HUES64 (cell line): ENCODE measurements at regions not wholly inside any gene's neighbourhood (a gene's known extent, or its start where the extent isn't known, plus 50 kb on each side); places are given as distances from the start of the nearest gene placed in this dataset.

ENCODE experiments used
- H3K27ac ChIP-seq: 2 replicates; pipeline ENCODE4 v1.7.0; 2013; ENCODE audit warnings: low read depth, low read length, inconsistent platforms
- H3K27me3 ChIP-seq: 2 replicates; pipeline ENCODE4 v1.6.1; 2013; ENCODE audit warnings: mild to moderate bottlenecking, low read length; ENCODE audit not compliant: insufficient read depth
- H3K36me3 ChIP-seq: 2 replicates; pipeline ENCODE4 v1.6.1; 2013; ENCODE audit warnings: mild to moderate bottlenecking, low read length; ENCODE audit not compliant: insufficient read depth
- H3K4me1 ChIP-seq: 2 replicates; pipeline ENCODE4 v1.6.1; 2013; ENCODE audit warnings: mild to moderate bottlenecking, low read length, moderate library complexity; ENCODE audit not compliant: insufficient read depth
- H3K4me3 ChIP-seq: 2 replicates; pipeline ENCODE4 v1.5.1; 2013; ENCODE audit warnings: mild to moderate bottlenecking, low read length, moderate library complexity
- H3K9ac ChIP-seq: 2 replicates; pipeline ENCODE4 v1.6.1; 2013; ENCODE audit warnings: mild to moderate bottlenecking, low read depth, low read length
- H3K9me3 ChIP-seq: 2 replicates; pipeline ENCODE4 v1.6.1; 2013; ENCODE audit warnings: low read depth, low read length; ENCODE audit not compliant: insufficient read depth
- WGBS: fragments of 150-250, 120-280 bp; methylation state at CpG from one replicate; pipeline ENCODE4 v1.1.7; 2013; ENCODE audit warnings: missing lambda C conversion rate; 5-methylcytosine and 5-hydroxymethylcytosine counted together

DNA sequence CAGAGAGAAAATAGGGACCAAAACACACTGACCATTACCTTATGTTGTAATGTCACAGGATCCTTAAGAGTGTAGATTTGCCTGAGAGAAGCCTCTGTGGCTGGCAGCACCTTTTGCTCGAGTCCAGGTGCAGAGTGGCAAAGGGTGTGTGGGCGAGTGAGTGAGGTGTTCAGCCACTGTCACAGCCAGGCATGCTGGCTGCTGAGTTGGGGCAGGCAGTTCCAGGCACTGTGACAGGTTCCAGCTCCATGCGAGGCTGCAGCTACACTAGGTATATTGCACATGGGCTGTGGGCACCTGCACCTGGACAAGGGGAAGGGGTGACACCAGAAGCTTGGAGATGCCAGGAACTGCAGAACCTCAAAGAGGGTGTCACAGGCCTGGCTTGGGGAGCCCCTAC, 1370.4 kb upstream of the PRMT6 start:
- WGBS, result 87% methylated on average over 3 of the region's 3 CpGs
- Histone ChIP-seq H3K4me3 (no peak overlapping the region), H3K9ac (no peak overlapping the region), H3K9me3 (no peaks in the 10 kb centered on the region), H3K27me3 (no peaks in the 10 kb centered on the region), H3K36me3 (no peaks in the 10 kb centered on the region), H3K4me1 (no peaks in the 10 kb centered on the region), H3K27ac (no peak overlapping the region)

DNA sequence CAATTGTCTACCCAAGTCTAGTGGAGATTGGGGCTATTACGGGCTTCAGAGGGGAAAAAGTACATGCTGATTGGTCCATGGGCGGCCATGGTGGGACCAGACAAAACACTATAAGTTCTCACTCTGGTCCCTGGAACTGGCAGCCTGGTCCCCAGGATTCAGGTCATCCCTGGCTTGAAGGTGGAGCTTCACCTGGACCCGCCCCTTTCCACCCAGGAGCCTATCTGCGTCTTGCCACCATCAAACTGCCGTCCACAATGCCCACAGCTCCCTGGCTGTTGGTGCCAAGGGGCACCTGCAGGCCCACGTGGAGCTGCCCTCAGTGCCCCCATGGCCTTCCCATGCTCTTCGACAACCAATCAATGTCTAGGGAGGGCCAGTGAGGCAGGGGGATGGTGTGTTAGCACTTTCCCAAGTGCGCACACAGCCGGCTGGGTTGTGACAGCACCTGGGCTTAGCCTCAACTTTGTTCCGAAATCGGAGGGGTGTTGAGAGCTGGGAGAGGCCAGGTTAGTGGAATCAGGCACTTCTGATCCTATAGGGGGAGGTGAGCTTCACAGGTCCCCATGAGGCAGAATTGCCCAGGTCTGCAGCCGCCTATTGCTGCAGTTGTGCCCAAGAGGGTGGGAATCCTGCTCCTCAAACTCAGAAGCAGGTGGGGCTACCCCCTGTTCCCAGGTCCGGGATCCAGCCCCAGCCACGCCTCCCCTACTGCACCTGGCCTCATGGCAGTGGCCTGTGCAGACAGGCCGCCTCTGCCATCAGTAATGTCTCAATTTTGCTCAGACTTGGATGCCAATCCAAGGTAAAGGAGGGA, 1369.4 kb upstream of the PRMT6 start:
- Histone ChIP-seq H3K27me3 (no peaks in the 10 kb centered on the region), H3K9me3 (no peaks in the 10 kb centered on the region), H3K4me3 (no peak overlapping the region), H3K4me1 (no peaks in the 10 kb centered on the region), H3K27ac (no peak overlapping the region), H3K36me3 (no peaks in the 10 kb centered on the region), H3K9ac (no peak overlapping the region)
- WGBS, result 94% methylated on average over 15 of the region's 15 CpGs

DNA sequence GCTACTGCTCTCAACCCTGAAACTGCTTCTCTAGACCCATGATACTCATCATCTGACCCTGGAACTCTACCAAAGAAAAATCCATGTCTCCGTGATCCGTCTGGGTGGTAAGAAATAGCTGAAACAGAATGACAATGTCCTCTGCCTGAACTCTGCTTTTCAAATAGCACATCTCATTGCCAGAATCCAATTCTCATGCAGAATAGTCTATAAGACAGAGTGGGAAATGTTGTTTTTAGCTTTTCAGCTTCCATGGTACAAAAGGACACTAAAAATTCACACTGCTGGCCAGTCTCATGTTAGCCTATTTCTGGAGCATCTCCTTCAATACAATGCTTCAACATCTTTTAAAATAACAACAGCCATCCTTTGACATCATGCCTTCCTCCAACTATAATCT, 1355.8 kb upstream of the PRMT6 start:
- Histone ChIP-seq H3K36me3 (no peaks in the 10 kb centered on the region), H3K27me3 (no peaks in the 10 kb centered on the region), H3K4me1 (no peaks in the 10 kb centered on the region), H3K27ac (no peak overlapping the region), H3K4me3 (no peak overlapping the region), H3K9me3 (no peaks in the 10 kb centered on the region), H3K9ac (no peak overlapping the region)
- WGBS, result 100% methylated on average over 2 of the region's 2 CpGs

- no peaks in the 10 kb centered on the region for H3K4me1 ChIP-seq
- WGBS, result 100% methylated on average over 1 of the region's 1 CpG
- no peak overlapping the region for H3K9ac ChIP-seq
- H3K27ac ChIP-seq, result no peak overlapping the region
- H3K27me3 ChIP-seq, result no peaks in the 10 kb centered on the region
- H3K9me3 ChIP-seq, result no peaks in the 10 kb centered on the region
- no peak overlapping the region for H3K4me3 ChIP-seq
- no peaks in the 10 kb centered on the region for H3K36me3 ChIP-seq
Observed at GRCh38 chr1:105724286-105724685, 1332.2 kb upstream of the PRMT6 start.

GRCh38 chr1:105730701-105731100, 1325.8 kb upstream of the PRMT6 start:
- WGBS, result 94% methylated on average over 3 of the region's 3 CpGs
- Histone ChIP-seq H3K27me3 (no peaks in the 10 kb centered on the region), H3K4me1 (no peaks in the 10 kb centered on the region), H3K9me3 (no peaks in the 10 kb centered on the region), H3K4me3 (no peak overlapping the region), H3K27ac (no peak overlapping the region), H3K36me3 (no peaks in the 10 kb centered on the region), H3K9ac (no peak overlapping the region)

GRCh38 chr1:105736349-105736748, 1320.1 kb upstream of the PRMT6 start:
- Histone ChIP-seq H3K4me3 (no peak overlapping the region), H3K9me3 (no peaks in the 10 kb centered on the region), H3K9ac (no peak overlapping the region), H3K36me3 (no peaks in the 10 kb centered on the region), H3K4me1 (no peaks in the 10 kb centered on the region), H3K27ac (no peak overlapping the region), H3K27me3 (no peaks in the 10 kb centered on the region)
- WGBS, result no CpG with 5 or more reads among the region's 3 CpGs

- 86% methylated on average over 4 of the region's 4 CpGs for WGBS
- no peak overlapping the region for H3K4me3 ChIP-seq
- no peak overlapping the region for H3K27ac ChIP-seq
- no peaks in the 10 kb centered on the region for H3K36me3 ChIP-seq
- 0 out of 2 replicates have a peak, but pooled peaks cover 3% of the 10 kb centered on the region for H3K9me3 ChIP-seq
- no peaks in the 10 kb centered on the region for H3K27me3 ChIP-seq
- H3K4me1 ChIP-seq, result no peaks in the 10 kb centered on the region
- H3K9ac ChIP-seq, result no peak overlapping the region
Observed at GRCh38 chr1:105779727-105780126, 1276.7 kb upstream of the PRMT6 start.

GRCh38 chr1:105785021-105785420, 1271.5 kb upstream of the PRMT6 start:
- H3K4me1 ChIP-seq, result no peaks in the 10 kb centered on the region
- H3K36me3 ChIP-seq, result no peaks in the 10 kb centered on the region
- H3K9ac ChIP-seq, result no peak overlapping the region
- 100% methylated on average over 2 of the region's 2 CpGs for WGBS
- H3K4me3 ChIP-seq, result no peak overlapping the region
- no peaks in the 10 kb centered on the region for H3K27me3 ChIP-seq
- no peaks in the 10 kb centered on the region for H3K9me3 ChIP-seq
- H3K27ac ChIP-seq, result no peak overlapping the region

DNA sequence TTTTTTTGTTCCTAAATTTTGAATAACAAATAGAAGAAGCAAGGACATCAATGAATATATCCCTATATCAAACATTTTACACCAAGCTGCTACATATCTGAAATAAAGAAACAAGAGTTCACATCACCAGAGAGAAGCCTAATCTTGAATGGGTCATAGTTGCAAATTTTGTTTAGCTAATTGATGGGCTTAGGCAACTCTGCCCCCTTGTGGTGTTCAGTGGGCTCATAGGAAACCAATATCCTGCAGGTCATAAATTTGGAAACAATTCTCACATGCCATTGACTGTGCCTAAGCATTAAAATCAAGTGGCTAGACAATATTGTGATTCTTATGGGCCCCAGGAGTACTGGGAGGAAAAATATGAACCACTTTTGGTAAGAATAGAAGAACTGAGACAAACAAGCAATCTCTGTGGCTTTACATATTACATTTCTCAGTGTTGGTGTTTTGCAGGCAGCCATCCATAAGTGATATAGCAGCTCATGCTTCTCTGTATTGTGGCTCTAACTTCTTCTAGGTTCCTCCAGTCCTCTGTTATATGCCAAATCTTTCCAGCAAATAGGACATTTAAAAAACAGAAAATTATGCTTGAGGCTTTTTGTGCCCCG, 1262.8 kb upstream of the PRMT6 start:
- H3K9ac ChIP-seq, result no peak overlapping the region
- no peaks in the 10 kb centered on the region for H3K36me3 ChIP-seq
- no peaks in the 10 kb centered on the region for H3K4me1 ChIP-seq
- no peaks in the 10 kb centered on the region for H3K27me3 ChIP-seq
- H3K27ac ChIP-seq, result no peak overlapping the region
- H3K4me3 ChIP-seq, result no peak overlapping the region
- H3K9me3 ChIP-seq, result no peaks in the 10 kb centered on the region
- 94% methylated on average over 1 of the region's 1 CpG for WGBS

- Histone ChIP-seq H3K9ac (no peak overlapping the region), H3K27ac (no peak overlapping the region), H3K4me3 (no peak overlapping the region), H3K4me1 (no peaks in the 10 kb centered on the region), H3K27me3 (no peaks in the 10 kb centered on the region), H3K9me3 (0 out of 2 replicates have a peak, but pooled peaks cover 3% of the 10 kb centered on the region), H3K36me3 (no peaks in the 10 kb centered on the region)
- 97% methylated on average over 32 of the region's 32 CpGs for WGBS
Observed at GRCh38 chr1:105795741-105796140, 1260.7 kb upstream of the PRMT6 start.

- Histone ChIP-seq H3K4me3 (no peak overlapping the region), H3K27ac (no peak overlapping the region; the same call in 1 of the 2 replicates), H3K9ac (no peak overlapping the region), H3K27me3 (no peaks in the 10 kb centered on the region), H3K36me3 (no peaks in the 10 kb centered on the region), H3K4me1 (no peaks in the 10 kb centered on the region), H3K9me3 (no peaks in the 10 kb centered on the region)
- 84% methylated on average over 3 of the region's 3 CpGs for WGBS
Observed at GRCh38 chr1:105830571-105831146, 1225.8 kb upstream of the PRMT6 start.
